ENCODE measurements at regions not wholly inside any gene's neighbourhood (a gene's known extent, or its start where the extent isn't known, plus 50 kb on each side); places are given as distances from the start of the nearest gene placed in this dataset.

DNA sequence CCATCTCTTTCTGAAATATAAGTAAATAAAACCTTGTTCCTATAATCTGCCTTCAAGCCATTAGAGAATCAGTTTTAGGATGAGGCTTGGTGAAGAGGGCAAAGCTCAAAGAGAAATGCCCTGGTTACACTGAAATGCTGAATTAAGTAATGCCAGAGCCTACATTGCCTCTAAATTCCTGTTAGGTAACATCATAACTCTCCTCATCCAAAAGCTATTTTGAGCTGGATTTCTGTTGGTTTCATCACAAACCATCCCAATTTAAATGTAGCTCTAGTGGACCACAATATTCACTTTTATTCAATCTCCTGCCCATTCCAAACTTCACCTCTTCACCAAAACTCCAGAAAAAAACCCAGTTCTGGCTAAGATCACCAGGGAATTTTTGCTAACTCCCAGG is 1319.7 kb upstream of the TENM3 start:
- no peak for DNase-seq

GRCh38 chr4:180925805-180926204 is 1317.4 kb upstream of the TENM3 start:
- no peak for DNase-seq

- DNase-seq, result no peak
Measured at GRCh38 chr4:180926277-180926676, 1316.9 kb upstream of the TENM3 start.

DNA sequence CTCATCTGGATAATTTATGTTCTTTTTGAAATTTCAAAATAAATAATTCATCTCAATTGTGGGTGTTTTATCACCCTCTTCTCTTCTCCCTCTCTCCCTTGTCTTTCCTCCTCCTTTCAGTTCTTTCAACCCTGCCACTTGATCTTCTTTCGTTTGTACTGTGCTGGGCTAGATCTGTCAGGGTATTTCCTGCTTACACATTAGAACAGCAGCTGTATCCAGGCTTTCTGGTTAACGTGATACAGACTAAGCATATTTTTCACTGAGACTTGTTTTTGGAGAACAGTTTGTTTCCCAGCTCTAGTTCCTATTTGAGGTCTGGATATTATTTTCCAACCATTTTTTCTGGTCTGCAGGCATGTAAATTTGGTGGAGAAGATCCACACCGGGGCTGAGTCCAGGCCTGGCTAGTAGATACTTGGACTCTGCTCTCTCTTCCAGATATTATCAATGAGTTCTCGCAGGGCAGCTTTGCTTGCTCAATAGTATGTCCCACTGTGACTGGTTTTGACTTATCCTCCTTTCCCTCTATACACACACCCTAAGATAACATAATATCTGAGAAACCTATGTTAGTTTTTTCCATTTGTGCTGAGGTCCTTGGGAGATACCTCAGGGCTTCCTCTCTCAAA is 1310.7 kb upstream of the TENM3 start:
- DNase-seq, result no peak

- no peak for DNase-seq
Measured at GRCh38 chr4:180937083-180937482, 1306.1 kb upstream of the TENM3 start.

- no peak for DNase-seq
Measured at GRCh38 chr4:180940680-180941079, 1302.5 kb upstream of the TENM3 start.

- no peak for DNase-seq
Measured at GRCh38 chr4:180942367-180942916, 1300.8 kb upstream of the TENM3 start.

GRCh38 chr4:180946188-180946587 is 1297.0 kb upstream of the TENM3 start:
- DNase-seq, result no peak

GRCh38 chr4:180947425-180947824 is 1295.8 kb upstream of the TENM3 start:
- no peak for DNase-seq

DNA sequence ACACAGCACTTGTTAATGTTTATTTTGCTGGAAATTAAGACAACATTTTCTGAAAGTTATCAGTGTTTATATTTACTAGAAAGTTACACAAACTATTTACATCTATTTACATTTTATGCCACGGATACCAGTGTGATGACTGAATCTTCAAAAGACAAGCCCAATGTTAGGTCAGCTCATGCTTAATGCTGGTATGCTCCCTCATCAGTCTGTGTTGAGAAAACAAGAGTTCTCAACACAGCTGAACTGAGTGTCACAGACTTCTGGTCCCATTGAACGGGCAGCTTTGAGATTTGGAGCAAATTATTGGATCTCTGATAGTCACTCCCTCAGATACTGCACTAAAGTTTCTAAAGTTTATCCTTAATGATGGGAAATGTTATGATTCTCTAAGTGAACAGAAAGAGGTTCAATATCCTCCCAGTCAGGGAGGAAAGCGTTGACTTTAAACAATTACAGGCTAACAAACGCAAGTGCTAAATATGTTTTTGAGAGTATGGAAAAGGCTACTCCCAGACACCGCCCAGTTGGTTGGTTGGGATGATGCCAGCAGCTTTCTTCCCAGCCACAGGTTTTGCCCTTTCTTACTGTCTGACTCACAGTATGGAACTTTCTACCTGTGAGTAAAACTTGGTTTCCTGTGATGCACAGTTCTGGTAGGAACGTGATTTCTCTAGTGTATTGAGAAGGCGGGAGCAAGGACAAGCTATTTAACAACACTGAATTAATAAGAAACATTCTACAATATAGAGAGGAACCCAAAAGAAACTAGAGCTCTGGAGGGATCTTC is 1293.6 kb upstream of the TENM3 start:
- no peak for DNase-seq

- no peak for DNase-seq
Measured at GRCh38 chr4:180950377-180950776, 1292.8 kb upstream of the TENM3 start.

DNA sequence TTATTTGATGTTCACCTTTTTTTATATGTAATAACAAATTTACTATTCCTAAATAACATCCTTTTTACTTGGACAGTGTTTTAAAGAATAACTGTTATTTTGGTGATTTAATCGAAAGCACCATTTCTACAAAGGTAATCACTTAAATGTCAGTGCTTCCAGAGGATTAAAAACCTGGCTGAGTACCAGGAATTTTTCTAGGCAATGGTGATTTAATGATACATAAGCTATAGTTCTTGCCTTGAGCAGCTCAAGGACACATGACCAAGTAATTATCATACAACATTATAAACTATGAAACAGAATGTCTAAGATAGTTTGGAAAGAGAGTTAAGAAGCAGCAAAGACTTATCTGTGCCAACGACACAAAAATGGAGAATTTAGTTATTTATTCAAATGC is 1291.9 kb upstream of the TENM3 start:
- DNase-seq, result no peak

DNA sequence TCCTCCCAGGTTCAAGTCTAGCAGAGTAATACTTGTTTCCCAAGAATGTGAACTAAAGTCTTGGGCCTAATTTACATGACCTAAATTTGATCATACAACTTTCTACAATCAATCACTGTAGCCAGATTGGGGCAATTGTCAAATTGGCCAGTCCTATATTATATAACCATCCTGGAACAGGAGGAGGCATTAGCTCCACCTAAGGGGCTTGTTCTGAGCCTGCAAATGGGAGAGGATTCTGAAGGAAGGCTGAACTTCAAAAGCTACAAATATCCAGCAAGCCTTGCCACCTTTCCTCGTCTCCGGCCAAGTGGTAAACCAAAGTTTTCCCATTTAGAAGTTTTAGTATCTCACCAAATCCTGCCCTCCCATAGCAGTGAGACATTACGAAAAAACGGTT is 1289.6 kb upstream of the TENM3 start:
- no peak for DNase-seq

DNA sequence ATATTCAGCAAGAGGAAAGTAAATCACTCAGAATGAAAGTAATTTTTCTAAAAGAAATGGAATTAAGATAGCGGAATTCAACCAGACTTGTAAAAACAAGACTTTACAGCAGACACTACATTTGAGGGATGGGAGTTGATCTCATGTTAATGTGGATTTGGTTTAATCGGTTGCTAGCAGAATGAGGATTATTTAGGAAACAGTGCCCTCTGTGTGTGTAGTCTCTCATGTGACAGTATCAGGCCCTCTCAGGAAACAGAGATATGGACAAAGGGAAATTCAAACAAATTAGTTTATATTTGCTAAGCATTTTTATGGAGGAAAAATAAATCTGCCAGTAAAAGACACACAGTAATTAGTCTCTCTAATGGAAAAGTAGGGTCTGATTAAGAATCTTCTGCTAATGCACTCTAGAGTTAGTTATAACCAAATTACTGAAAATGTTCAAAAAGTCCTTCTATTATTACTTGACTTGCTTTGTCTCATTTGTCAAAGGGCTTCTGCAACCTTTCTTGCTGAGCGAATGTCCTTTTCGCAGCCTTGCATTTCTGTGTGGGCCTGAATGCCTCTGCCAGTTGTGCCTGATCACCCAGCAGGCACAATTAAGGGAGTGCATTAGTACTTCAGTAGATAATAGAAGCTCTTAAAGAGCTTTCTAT is 1282.3 kb upstream of the TENM3 start:
- DNase-seq, result no peak

DNA sequence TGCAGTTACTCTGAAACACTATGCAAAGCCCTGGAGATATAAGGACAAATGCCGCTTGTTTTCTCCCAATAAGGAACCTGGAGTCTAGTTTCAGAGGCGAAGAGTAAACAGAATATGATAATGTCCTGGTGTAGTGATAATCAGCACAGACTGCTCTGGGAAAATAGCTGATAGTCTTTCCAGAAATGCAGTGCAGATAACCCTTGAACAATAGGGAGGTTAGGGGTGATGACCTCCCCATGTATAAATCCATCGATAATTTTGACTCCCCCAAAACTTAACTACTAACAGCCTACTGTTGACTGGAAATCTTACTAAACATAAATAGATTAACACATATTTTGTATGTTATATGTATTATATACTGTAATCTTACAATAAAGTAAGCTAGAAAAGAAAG is 1280.9 kb upstream of the TENM3 start:
- DNase-seq, result no peak

- no peak for DNase-seq
Measured at GRCh38 chr4:180966312-180966711, 1276.9 kb upstream of the TENM3 start.

DNA sequence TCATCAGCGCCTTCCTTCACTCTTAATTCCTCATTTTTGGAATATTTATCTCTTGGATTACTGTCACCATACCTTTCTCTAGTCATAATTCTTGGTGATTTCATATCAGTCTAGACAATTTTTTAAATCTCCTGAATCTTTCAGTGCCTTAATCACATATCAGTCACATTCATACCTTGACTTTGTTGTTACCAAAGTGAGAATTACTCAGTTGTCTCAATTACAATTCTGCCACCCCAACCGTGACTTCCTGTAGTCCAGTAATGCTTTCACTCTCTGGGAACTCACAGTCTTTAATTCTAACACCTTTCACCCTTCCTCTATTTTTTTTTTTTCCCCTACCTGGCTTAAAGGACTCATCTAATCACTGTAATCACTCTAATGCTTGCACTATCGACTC is 1275.3 kb upstream of the TENM3 start:
- DNase-seq, result no peak

DNA sequence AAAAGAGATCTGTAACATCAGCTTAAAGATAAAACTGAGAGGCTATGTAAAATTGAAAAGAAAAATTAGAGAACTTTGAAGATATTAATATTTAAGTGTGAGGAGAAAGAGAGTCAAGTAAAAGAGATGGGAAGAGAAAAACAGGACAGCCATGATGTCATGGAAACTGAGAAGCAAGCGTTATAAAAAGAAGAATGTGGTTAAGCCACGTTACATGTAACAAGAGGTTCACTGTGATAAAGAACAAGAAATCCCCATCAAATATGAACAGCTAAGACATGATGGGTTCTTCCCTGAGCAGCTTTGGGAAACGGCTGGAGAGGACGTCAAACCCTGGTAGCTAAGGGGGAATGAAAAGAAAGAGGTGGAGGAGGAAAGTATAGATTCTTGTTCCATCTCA is 1269.3 kb upstream of the TENM3 start:
- no peak for DNase-seq

DNA sequence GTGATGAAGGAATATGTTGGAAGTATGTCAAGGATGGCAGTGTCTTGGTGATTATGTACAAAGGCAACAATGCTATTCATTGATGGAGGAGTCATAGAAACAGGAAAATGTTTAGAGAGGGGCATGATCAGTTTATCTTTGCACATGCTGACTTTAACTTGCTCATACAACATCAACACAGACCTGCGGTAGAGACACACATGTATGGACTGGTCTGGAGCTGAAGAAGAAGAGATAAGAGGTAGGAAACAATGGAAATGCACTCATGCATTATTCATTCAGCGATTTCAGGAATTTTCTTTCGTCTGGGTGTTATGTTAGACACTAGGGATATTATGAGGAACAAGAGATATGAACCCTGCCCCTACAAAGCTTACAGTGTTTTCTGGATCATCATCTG is 1252.3 kb upstream of the TENM3 start:
- no peak for DNase-seq

DNA sequence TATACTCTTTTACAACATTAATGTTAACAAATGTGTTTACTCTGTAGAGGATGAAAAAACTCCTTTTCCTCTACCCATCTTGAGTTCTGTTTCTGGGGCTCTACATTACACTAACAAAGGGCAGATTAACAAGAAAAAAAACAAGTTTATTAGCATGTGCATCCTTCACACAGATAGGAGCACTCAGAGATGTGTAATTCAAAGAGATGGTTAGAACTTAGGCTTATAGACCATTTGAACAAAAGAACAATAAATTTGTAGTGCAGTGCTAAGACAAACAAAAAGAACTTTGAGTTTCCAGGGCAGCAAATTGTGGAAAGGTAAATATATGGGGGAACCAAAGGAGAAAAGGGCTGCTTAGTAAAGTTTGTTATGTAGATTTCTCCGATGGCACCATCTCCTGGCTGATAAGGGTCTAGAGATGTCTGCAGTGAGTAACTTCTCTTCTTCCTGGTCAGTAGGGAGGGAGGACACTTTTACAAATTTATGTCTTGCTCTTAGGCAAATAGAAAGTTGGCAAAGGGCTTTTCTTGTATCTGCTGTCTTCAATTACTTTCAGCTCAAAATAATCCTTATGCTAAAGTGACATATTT is 1249.9 kb upstream of the TENM3 start:
- no peak for DNase-seq

DNA sequence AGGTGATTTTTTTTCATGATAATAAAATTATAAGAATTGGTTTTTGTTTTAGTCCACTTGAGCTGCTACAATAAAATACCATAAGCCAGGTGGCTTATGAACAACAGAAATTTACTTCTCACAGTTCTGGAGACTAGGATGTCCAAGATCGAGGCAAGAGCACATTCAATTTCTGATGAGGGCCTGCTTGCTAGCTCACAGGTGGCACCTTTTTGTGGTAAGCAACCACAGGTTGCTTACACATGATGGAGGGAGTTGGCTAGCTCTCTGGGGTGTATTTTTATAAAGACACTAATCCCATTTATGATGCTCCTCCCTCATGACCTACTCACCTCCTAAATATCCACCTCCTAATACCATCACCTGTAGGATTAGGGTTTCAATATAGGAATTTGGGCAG is 1248.5 kb upstream of the TENM3 start:
- no peak for DNase-seq

GRCh38 chr4:180999217-180999616 is 1244.0 kb upstream of the TENM3 start:
- DNase-seq, result no peak

- no peak for DNase-seq
Measured at GRCh38 chr4:181004056-181004455, 1239.1 kb upstream of the TENM3 start.

All from right forelimb (tissue), 1 donor.